DOHH2 (cell line): ENCODE measurements at regions not wholly inside any gene's neighbourhood (a gene's known extent, or its start where the extent isn't known, plus 50 kb on each side); places are given as distances from the start of the nearest gene placed in this dataset.
"Not testable (repeated sequence)": the region's sequence is repeated elsewhere in the genome, so short reads cannot be mapped to it uniquely, and the experiment has no call there.

Experiments used
- H3F3A ChIP-seq: fragments of 200-600 bp; sonication (generic), shearing (Covaris generic); 2 replicates; pipeline ENCODE4 v1.6.0; 2016; ENCODE audit warnings: antibody characterized with exemption, mild to moderate bottlenecking; ENCODE audit not compliant: control insufficient read depth, insufficient read depth
- H3K27ac ChIP-seq: fragments of 200-600 bp; sonication (generic); 2 replicates; pipeline ENCODE4 v1.5.1; 2014; ENCODE audit warnings: low read depth, mild to moderate bottlenecking, low read length, moderate library complexity
- H3K27me3 ChIP-seq: fragments of 200-600 bp; sonication (generic); 2 replicates; pipeline ENCODE4 v1.6.1; 2014; ENCODE audit warnings: mild to moderate bottlenecking, low read length, mixed read lengths; ENCODE audit not compliant: control insufficient read depth
- H3K36me3 ChIP-seq: fragments of 200-600 bp; sonication (generic); 2 replicates; pipeline ENCODE4 v1.6.1; 2014; ENCODE audit warnings: mild to moderate bottlenecking, low read length, moderate library complexity, mixed read lengths; ENCODE audit not compliant: control insufficient read depth
- H3K4me1 ChIP-seq: fragments of 200-600 bp; sonication (generic); 2 replicates; pipeline ENCODE4 v1.6.1; 2014; ENCODE audit warnings: mild to moderate bottlenecking, low read length, mixed read lengths; ENCODE audit not compliant: control insufficient read depth
- H3K4me2 ChIP-seq: fragments of 200-600 bp; sonication (generic); 2 replicates; pipeline ENCODE4 v1.6.0; 2014; ENCODE audit warnings: mild to moderate bottlenecking, low read length, moderate library complexity
- H3K4me3 ChIP-seq: fragments of 200-600 bp; sonication (generic); 2 replicates; pipeline ENCODE4 v1.5.1; 2014; ENCODE audit warnings: mild to moderate bottlenecking, low read length, mixed read lengths
- H3K79me2 ChIP-seq: fragments of 200-600 bp; sonication (generic); 2 replicates; pipeline ENCODE4 v1.6.1; 2014; ENCODE audit warnings: mild to moderate bottlenecking, low read length, mixed read lengths; ENCODE audit not compliant: control insufficient read depth
- H3K9me2 ChIP-seq: fragments of 200-600 bp; sonication (generic); replicated peaks from 2 replicates; pipeline ENCODE4 v1.6.1; 2014; ENCODE audit warnings: mild to moderate bottlenecking, low read length, mixed read lengths; ENCODE audit not compliant: control insufficient read depth
- H3K9me3 ChIP-seq: fragments of 200-600 bp; sonication (generic); 2 replicates; pipeline ENCODE4 v1.6.1; 2014; ENCODE audit warnings: antibody characterized with exemption, low read length, mixed read lengths; ENCODE audit not compliant: control insufficient read depth, insufficient read depth
- H4K20me1 ChIP-seq: fragments of 200-600 bp; sonication (generic); 2 replicates; pipeline ENCODE4 v1.6.0; 2014; ENCODE audit warnings: low read depth, mild to moderate bottlenecking, antibody characterized with exemption, low read length, moderate library complexity; ENCODE audit not compliant: control insufficient read depth, insufficient read depth

- H3F3A ChIP-seq, H3K79me2 ChIP-seq, H3K9me2 ChIP-seq, H3K4me3 ChIP-seq, H3K27ac ChIP-seq, H4K20me1 ChIP-seq, H3K36me3 ChIP-seq, H3K27me3 ChIP-seq, H3K4me2 ChIP-seq, H3K9me3 ChIP-seq, H3K4me1 ChIP-seq: not testable (repeated sequence)
These were observed 176.2 kb upstream of the ZNF322 start for GRCh38 chr6:26835707-26836106.

- H3K36me3 ChIP-seq, H3K79me2 ChIP-seq, H3K27me3 ChIP-seq, H3K27ac ChIP-seq, H3K9me3 ChIP-seq, H3F3A ChIP-seq, H3K4me3 ChIP-seq, H3K4me2 ChIP-seq, H3K4me1 ChIP-seq, H3K9me2 ChIP-seq, H4K20me1 ChIP-seq: not testable (repeated sequence)
These were observed 177.1 kb upstream of the ZNF322 start for GRCh38 chr6:26836657-26837056.

GRCh38 chr6:26844823-26845222 is 185.3 kb upstream of the ZNF322 start:
- not testable (repeated sequence) for H3K4me1 ChIP-seq, H3K9me3 ChIP-seq, H3F3A ChIP-seq, H3K27ac ChIP-seq, H3K4me3 ChIP-seq, H3K36me3 ChIP-seq, H4K20me1 ChIP-seq, H3K9me2 ChIP-seq, H3K79me2 ChIP-seq, H3K4me2 ChIP-seq, H3K27me3 ChIP-seq

GRCh38 chr6:26857289-26857688 is 197.7 kb upstream of the ZNF322 start:
- not testable (repeated sequence) for H3K4me2 ChIP-seq, H3K4me1 ChIP-seq, H3K27me3 ChIP-seq, H4K20me1 ChIP-seq, H3K9me2 ChIP-seq, H3K79me2 ChIP-seq, H3K9me3 ChIP-seq, H3K4me3 ChIP-seq, H3K27ac ChIP-seq, H3F3A ChIP-seq, H3K36me3 ChIP-seq

- H3K9me2 ChIP-seq, H3K4me3 ChIP-seq: not testable (repeated sequence)
These were observed 199.7 kb upstream of the ZNF322 start for GRCh38 chr6:26859067-26859770.

GRCh38 chr6:26859771-26860163 is 200.2 kb upstream of the ZNF322 start:
- not testable (repeated sequence) for H3K9me3 ChIP-seq, H3K9me2 ChIP-seq, H4K20me1 ChIP-seq, H3K36me3 ChIP-seq, H3F3A ChIP-seq, H3K27ac ChIP-seq, H3K4me1 ChIP-seq, H3K27me3 ChIP-seq, H3K4me2 ChIP-seq, H3K4me3 ChIP-seq, H3K79me2 ChIP-seq

More at GRCh38 chr6:26859067-26859770, 199.7 kb upstream of the ZNF322 start:
- H3K27ac ChIP-seq, H3K36me3 ChIP-seq, H3K27me3 ChIP-seq, H3K79me2 ChIP-seq, H3K4me2 ChIP-seq, H3F3A ChIP-seq, H3K4me1 ChIP-seq, H4K20me1 ChIP-seq, H3K9me3 ChIP-seq: not testable (repeated sequence)

- not testable (repeated sequence) for H3K4me1 ChIP-seq, H3K4me2 ChIP-seq, H3K79me2 ChIP-seq, H3K9me3 ChIP-seq, H3K27me3 ChIP-seq, H3K27ac ChIP-seq, H3K36me3 ChIP-seq, H3K9me2 ChIP-seq, H3F3A ChIP-seq, H3K4me3 ChIP-seq, H4K20me1 ChIP-seq
These were observed 202.4 kb upstream of the ZNF322 start for GRCh38 chr6:26861913-26862312.

GRCh38 chr6:26863641-26864040 is 204.1 kb upstream of the ZNF322 start:
- not testable (repeated sequence) for H3K27me3 ChIP-seq, H3K4me2 ChIP-seq, H3K27ac ChIP-seq, H3K9me2 ChIP-seq, H3K9me3 ChIP-seq, H3F3A ChIP-seq, H4K20me1 ChIP-seq, H3K36me3 ChIP-seq, H3K4me1 ChIP-seq, H3K4me3 ChIP-seq, H3K79me2 ChIP-seq
